Liver (tissue), 8 donors: ENCODE measurements at regions not wholly inside any gene's neighbourhood (a gene's known extent, or its start where the extent isn't known, plus 50 kb on each side); places are given as distances from the start of the nearest gene placed in this dataset.
"Not testable (repeated sequence)": the region's sequence is repeated elsewhere in the genome, so short reads cannot be mapped to it uniquely, and the experiment has no call there.

Experiments used
- DNase-seq: peaks from one replicate; pipeline ENCODE4 v3.0.0-alpha.2; 2017; ENCODE audit warnings: low spot score
- H3K27ac ChIP-seq, 2 donors: one replicate each; pipeline ENCODE4 v1.7.0; 2013; ENCODE audit warnings: inconsistent platforms in 2 of 2, low read length in 2 of 2, control low read depth in 1 of 2, low read depth in 1 of 2, mild to moderate bottlenecking in 1 of 2
- H3K27me3 ChIP-seq, 4 donors: one replicate each; pipeline versions ENCODE4 v1.6.1 to v1.7.0; 2013; ENCODE audit warnings: low read length in 3 of 4, inconsistent platforms in 1 of 4, mild to moderate bottlenecking in 1 of 4, moderate library complexity in 1 of 4; ENCODE audit not compliant: control insufficient read depth in 4 of 4, insufficient read depth in 4 of 4
- H3K36me3 ChIP-seq, 4 donors: one replicate each; pipeline versions ENCODE4 v1.6.1 to v1.7.0; 2013; ENCODE audit warnings: low read length in 3 of 4, mild to moderate bottlenecking in 3 of 4, low read depth in 1 of 4, moderate library complexity in 1 of 4; ENCODE audit not compliant: control insufficient read depth in 4 of 4, insufficient read depth in 3 of 4
- H3K4me1 ChIP-seq, 4 donors: one replicate each; pipeline versions ENCODE4 v1.6.1 to v1.7.0; 2013; ENCODE audit warnings: low read length in 3 of 4, mild to moderate bottlenecking in 3 of 4, moderate library complexity in 1 of 4; ENCODE audit not compliant: control insufficient read depth in 4 of 4, insufficient read depth in 4 of 4
- H3K4me3 ChIP-seq, 3 donors: one replicate each; pipeline versions ENCODE4 v1.6.1 to v1.7.0; 2013; ENCODE audit warnings: low read length in 3 of 3, control low read depth in 1 of 3, low read depth in 1 of 3, mild to moderate bottlenecking in 1 of 3
- H3K9ac ChIP-seq, 2 donors: one replicate each; pipeline ENCODE4 v1.7.0; 2013; ENCODE audit warnings: low read length in 2 of 2, mild to moderate bottlenecking in 2 of 2, moderate library complexity in 2 of 2, control low read depth in 1 of 2, low read depth in 1 of 2
- H3K9me3 ChIP-seq, 4 donors: one replicate each; pipeline versions ENCODE4 v1.6.1 to v1.7.0; 2013; ENCODE audit warnings: low read length in 3 of 4; ENCODE audit not compliant: control insufficient read depth in 4 of 4
- CTCF ChIP-seq: fragments of 150-350 bp; IDR thresholded peaks from 2 replicates; pipeline ENCODE4 v1.5.1; 2017; ENCODE audit warnings: improper control_type of control experiment, low read depth, low read length; ENCODE audit not compliant: missing input control
- EGR1 ChIP-seq, 2 donors: IDR thresholded peaks; 2 replicates each; pipeline ENCODE4 v1.6.1; 2016 to 2018; ENCODE audit warnings: antibody characterized with exemption in 2 of 2, low read depth in 2 of 2
- GABPA ChIP-seq, 2 donors: IDR thresholded peaks in 1 of 2; conservative IDR thresholded peaks in 1 of 2; 2 replicates each; pipeline ENCODE4 v1.6.1; 2016; ENCODE audit warnings: antibody characterized with exemption in 2 of 2, mild to moderate bottlenecking in 1 of 2, moderate library complexity in 1 of 2
- HNF4G ChIP-seq: IDR thresholded peaks from 2 replicates; pipeline ENCODE4 v1.6.1; 2016; ENCODE audit warnings: antibody characterized with exemption
- RAD21 ChIP-seq, 2 donors: IDR thresholded peaks; 2 replicates each; pipeline ENCODE4 v1.6.1; 2016; ENCODE audit warnings: antibody characterized with exemption in 2 of 2, mild to moderate bottlenecking in 2 of 2
- WGBS: extraction: QIAGEN DNeasy Blood & Tissue Kit; methylation state at CpG from one replicate; pipeline ENCODE4 v1.1.7; 2013; 5-methylcytosine and 5-hydroxymethylcytosine counted together
- TF ChIP-seq, protein P1 (sequence below): IDR thresholded peaks from 2 replicates; pipeline ENCODE4 v1.6.1; 2016; ENCODE audit warnings: antibody characterized with exemption
- TF ChIP-seq, protein P2 (sequence below): IDR thresholded peaks from 2 replicates; pipeline ENCODE4 v1.6.1; 2016; ENCODE audit warnings: antibody characterized with exemption, mild to moderate bottlenecking
- donor health status: healthy.
- donor health status: healthy.
- donor health status: healthy.
- donor health status: healthy.
- donor health status: healthy.

DNA sequence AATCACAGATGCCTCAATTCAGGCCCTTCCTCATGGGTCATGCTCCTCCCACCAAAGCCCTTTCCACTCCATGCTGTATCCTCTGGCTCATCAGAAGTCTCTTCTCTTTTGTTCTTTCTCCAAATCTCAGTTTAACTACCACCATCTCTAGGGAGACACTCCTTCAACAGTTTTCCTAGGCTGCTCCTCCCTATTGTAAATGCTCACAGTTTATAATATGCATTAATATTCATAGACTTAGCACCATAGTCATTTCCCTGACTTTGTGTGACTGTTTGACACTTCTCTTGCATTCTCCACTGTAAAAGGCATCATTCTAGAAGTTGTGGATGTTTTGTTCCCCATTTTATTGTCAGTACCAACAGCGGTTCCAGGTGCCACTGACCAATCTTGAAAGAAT, 226.5 kb upstream of the PRSS1 start:
- no peak for TF ChIP-seq GABPA (IDR thresholded peaks at IDR 0.05 in 1 of 2, conservative IDR thresholded peaks at IDR 0.05 in 1 of 2)
- TF ChIP-seq, protein P1, sequence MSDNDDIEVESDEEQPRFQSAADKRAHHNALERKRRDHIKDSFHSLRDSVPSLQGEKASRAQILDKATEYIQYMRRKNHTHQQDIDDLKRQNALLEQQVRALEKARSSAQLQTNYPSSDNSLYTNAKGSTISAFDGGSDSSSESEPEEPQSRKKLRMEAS: no peak
- no peak for TF ChIP-seq EGR1 (IDR thresholded peaks at IDR 0.05; ENCODE audit: low read depth in 2 of 2)
- no peak for TF ChIP-seq RAD21 (IDR thresholded peaks at IDR 0.05)
- TF ChIP-seq HNF4G: no peak
- TF ChIP-seq, protein P2, sequence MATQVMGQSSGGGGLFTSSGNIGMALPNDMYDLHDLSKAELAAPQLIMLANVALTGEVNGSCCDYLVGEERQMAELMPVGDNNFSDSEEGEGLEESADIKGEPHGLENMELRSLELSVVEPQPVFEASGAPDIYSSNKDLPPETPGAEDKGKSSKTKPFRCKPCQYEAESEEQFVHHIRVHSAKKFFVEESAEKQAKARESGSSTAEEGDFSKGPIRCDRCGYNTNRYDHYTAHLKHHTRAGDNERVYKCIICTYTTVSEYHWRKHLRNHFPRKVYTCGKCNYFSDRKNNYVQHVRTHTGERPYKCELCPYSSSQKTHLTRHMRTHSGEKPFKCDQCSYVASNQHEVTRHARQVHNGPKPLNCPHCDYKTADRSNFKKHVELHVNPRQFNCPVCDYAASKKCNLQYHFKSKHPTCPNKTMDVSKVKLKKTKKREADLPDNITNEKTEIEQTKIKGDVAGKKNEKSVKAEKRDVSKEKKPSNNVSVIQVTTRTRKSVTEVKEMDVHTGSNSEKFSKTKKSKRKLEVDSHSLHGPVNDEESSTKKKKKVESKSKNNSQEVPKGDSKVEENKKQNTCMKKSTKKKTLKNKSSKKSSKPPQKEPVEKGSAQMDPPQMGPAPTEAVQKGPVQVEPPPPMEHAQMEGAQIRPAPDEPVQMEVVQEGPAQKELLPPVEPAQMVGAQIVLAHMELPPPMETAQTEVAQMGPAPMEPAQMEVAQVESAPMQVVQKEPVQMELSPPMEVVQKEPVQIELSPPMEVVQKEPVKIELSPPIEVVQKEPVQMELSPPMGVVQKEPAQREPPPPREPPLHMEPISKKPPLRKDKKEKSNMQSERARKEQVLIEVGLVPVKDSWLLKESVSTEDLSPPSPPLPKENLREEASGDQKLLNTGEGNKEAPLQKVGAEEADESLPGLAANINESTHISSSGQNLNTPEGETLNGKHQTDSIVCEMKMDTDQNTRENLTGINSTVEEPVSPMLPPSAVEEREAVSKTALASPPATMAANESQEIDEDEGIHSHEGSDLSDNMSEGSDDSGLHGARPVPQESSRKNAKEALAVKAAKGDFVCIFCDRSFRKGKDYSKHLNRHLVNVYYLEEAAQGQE: no peak
- no peak for TF ChIP-seq CTCF
- H3K4me1 ChIP-seq: no peaks in the 10 kb centered on the region
- H3K9me3 ChIP-seq: no peaks in the 10 kb centered on the region
- H3K4me3 ChIP-seq: no peak overlapping the region
- no peak overlapping the region for H3K27ac ChIP-seq
- H3K36me3 ChIP-seq: no peaks in the 10 kb centered on the region
- no peak overlapping the region for H3K9ac ChIP-seq
- 82% methylated on average over 1 of the region's 1 CpG for WGBS
- peaks cover 0 to 7% (median 0%) of the 10 kb centered on the region in 4 donors for H3K27me3 ChIP-seq
- DNase-seq: no peak

DNA sequence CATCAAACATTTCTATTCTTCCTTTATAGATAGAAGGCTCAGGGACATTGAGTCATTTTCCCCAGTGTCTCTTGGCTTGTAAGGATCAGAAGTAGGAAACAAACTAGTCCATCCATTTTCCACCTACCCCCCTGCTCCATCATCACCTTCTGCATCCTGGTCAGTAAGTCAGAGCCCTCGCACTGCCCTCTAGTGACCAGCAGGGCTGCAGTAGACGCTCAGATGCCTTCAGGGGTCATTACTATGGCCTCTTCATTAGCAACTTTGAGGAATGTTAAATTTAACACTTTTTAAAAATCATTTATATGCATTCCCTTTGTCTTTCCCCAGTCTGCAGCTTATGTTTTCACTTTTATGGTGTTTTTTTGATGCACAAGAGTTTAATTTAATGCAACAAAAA, 228.4 kb upstream of the PRSS1 start:
- peak; percentile 29 for TF ChIP-seq CTCF
- H3K27ac ChIP-seq: not testable (repeated sequence)

DNA sequence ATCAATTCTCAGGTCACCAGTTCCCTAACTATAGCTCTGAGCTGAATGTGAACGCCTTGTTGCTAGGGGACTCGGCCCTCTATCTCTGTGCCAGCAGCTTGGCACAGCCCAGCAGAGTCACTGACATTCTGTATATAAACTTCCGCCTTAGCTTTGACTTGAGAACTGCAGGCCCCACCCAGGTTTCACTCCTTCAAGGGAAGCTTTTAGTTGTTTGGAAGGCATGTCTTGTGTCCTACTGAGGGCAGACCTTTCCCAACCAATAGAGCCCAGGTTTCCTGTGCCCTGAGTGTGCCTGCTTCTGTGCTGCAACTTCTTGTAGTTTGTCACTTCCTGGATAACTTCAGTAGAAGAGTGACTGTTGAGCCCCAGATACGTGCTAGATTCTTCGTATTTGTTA, 228.8 kb upstream of the PRSS1 start:
- H3K9me3 ChIP-seq, H3K27ac ChIP-seq, DNase-seq, H3K4me3 ChIP-seq, H3K4me1 ChIP-seq, H3K9ac ChIP-seq, H3K36me3 ChIP-seq, H3K27me3 ChIP-seq: not testable (repeated sequence)
- WGBS: 68% methylated on average over 5 of the region's 5 CpGs

More for the DNA sequence above, 228.4 kb upstream of the PRSS1 start:
- not testable (repeated sequence) for DNase-seq, H3K9me3 ChIP-seq, H3K4me1 ChIP-seq, H3K4me3 ChIP-seq, H3K27me3 ChIP-seq, H3K9ac ChIP-seq, H3K36me3 ChIP-seq
- 25% methylated on average over 2 of the region's 2 CpGs for whole genome bisulfite sequencing
